Chondrocyte (in vitro differentiated cells): ENCODE measurements at regions not wholly inside any gene's neighbourhood (a gene's known extent, or its start where the extent isn't known, plus 50 kb on each side); places are given as distances from the start of the nearest gene placed in this dataset.

Experiments
- DNase-seq: peaks from one replicate; pipeline ENCODE4 v3.0.0; 2021; ENCODE audit warnings: mixed read lengths, low spot score
- H3K27ac Mint-ChIP-seq: one replicate; pipeline ENCODE4 v1.8.0; 2021; ENCODE audit warnings: mild to moderate bottlenecking, moderate library complexity, mixed read lengths; ENCODE audit not compliant: unreplicated experiment
- H3K27me3 Mint-ChIP-seq: 2 replicates; pipeline ENCODE4 v1.8.0; 2021; ENCODE audit warnings: low read depth, mixed read lengths
- H3K36me3 Mint-ChIP-seq: 2 replicates; pipeline ENCODE4 v1.8.0; 2021; ENCODE audit warnings: low read depth, mixed read lengths
- H3K4me1 Mint-ChIP-seq: 2 replicates; pipeline ENCODE4 v1.8.0; 2021; ENCODE audit warnings: low read depth, mild to moderate bottlenecking, mixed read lengths
- H3K4me3 Mint-ChIP-seq: one replicate; pipeline ENCODE4 v1.8.0; 2021; ENCODE audit warnings: mild to moderate bottlenecking, moderate library complexity, mixed read lengths; ENCODE audit not compliant: unreplicated experiment
- H3K9me3 Mint-ChIP-seq: 2 replicates; pipeline ENCODE4 v1.8.0; 2021; ENCODE audit warnings: low read depth, mixed read lengths
- TF ChIP-seq, protein P1 (sequence below): fragments of 200-600 bp; sonication (generic); IDR thresholded peaks from 2 replicates; pipeline ENCODE4 v1.5.0; 2021; ENCODE audit warnings: antibody characterized with exemption, mild to moderate bottlenecking, moderate library complexity

DNA sequence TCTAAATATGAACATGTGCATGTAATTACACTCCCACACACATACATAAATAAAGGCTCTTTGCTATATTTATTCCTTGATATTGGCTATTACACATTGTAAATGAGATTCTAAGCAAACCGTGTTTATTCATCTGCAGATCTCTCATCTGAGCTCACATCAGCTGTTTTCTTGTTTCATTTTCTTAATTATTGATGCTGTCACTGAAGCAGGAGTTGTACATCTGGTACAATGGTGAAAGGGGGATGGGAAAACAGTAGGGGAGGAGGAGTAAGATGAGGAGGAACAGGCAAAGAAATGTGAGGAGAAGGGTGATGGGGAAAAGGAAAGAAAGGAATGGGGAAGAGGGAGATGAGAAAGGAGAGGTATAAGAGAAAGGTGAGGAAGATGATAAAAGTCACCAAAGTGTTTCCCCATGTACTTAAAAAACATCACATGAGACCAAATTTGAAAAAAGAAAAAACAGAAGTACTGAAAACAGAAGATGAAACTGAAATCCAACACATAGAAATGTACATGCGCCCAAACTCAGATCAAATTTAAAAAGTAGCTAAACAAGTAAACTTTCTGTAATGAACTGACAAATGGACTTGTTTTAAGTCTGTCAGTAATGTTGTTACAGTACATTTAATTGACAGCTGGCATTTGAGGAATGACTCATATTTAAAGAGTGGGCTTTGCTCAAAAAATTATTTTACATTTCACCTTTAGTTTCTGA lies 472.2 kb downstream of the ARL4A start:
- Mint-ChIP-seq H3K9me3 (no peaks in the 10 kb centered on the region), H3K36me3 (no peaks in the 10 kb centered on the region), H3K4me1 (no peaks in the 10 kb centered on the region), H3K27ac (no peak overlapping the region), H3K4me3 (no peak overlapping the region), H3K27me3 (no peaks in the 10 kb centered on the region)
- TF ChIP-seq, protein P1, sequence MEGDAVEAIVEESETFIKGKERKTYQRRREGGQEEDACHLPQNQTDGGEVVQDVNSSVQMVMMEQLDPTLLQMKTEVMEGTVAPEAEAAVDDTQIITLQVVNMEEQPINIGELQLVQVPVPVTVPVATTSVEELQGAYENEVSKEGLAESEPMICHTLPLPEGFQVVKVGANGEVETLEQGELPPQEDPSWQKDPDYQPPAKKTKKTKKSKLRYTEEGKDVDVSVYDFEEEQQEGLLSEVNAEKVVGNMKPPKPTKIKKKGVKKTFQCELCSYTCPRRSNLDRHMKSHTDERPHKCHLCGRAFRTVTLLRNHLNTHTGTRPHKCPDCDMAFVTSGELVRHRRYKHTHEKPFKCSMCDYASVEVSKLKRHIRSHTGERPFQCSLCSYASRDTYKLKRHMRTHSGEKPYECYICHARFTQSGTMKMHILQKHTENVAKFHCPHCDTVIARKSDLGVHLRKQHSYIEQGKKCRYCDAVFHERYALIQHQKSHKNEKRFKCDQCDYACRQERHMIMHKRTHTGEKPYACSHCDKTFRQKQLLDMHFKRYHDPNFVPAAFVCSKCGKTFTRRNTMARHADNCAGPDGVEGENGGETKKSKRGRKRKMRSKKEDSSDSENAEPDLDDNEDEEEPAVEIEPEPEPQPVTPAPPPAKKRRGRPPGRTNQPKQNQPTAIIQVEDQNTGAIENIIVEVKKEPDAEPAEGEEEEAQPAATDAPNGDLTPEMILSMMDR: no peak
- no peak for DNase-seq

GRCh38 chr7:13161125-13161524 lies 473.7 kb downstream of the ARL4A start:
- Mint-ChIP-seq H3K4me3 (no peak overlapping the region), H3K27me3 (no peaks in the 10 kb centered on the region), H3K27ac (no peak overlapping the region), H3K9me3 (no peaks in the 10 kb centered on the region), H3K4me1 (no peaks in the 10 kb centered on the region), H3K36me3 (no peaks in the 10 kb centered on the region)
- TF ChIP-seq, protein P1: no peak
- DNase-seq: no peak

DNA sequence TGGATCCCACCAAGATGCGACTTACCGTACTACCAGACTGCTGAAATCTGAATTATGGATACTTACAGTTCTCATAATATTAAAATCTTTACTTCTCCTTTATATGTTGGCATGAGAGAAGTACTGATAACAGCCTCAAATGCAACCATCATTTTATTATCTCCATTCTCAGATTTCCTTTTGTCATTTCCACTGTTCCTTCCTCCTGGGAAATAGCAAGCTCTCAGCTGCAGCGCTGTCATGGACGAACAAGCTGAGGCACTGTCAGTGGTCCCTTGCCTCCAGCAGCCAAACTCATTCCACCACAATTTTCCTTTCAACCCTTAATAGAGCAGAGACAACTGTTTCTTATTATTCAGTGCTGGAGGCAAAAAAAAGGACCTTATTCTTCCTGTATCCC lies 478.4 kb downstream of the ARL4A start:
- Mint-ChIP-seq H3K27ac (no peak overlapping the region), H3K4me3 (no peak overlapping the region), H3K4me1 (no peaks in the 10 kb centered on the region), H3K36me3 (no peaks in the 10 kb centered on the region), H3K9me3 (no peaks in the 10 kb centered on the region), H3K27me3 (no peaks in the 10 kb centered on the region)
- DNase-seq: no peak
- TF ChIP-seq, protein P1: no peak

DNA sequence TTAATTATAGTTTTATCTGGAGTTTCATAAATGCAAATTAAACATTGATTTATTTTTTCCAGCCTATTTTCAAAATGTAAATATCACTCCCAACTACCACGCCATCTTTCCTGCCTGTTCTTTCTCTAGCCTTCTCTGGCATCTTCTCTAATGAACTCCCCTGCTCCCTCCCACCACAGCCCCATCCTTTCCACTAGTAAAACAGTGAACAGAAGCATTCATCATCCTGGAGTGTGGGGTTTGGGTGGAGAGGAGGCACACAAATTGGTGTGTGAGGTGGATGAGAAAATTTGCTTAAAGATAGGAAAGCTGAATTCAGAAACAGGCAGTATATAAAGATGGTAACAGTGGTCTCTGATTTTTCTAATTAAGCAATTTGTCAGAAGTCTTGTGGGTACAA lies 479.4 kb downstream of the ARL4A start:
- Mint-ChIP-seq H3K27me3 (no peaks in the 10 kb centered on the region), H3K36me3 (no peaks in the 10 kb centered on the region), H3K27ac (no peak overlapping the region), H3K9me3 (no peaks in the 10 kb centered on the region), H3K4me3 (no peak overlapping the region), H3K4me1 (no peaks in the 10 kb centered on the region)
- DNase-seq: no peak
- TF ChIP-seq, protein P1: no peak

- no peaks in the 10 kb centered on the region for H3K4me1 Mint-ChIP-seq
- no peaks in the 10 kb centered on the region for H3K9me3 Mint-ChIP-seq
- no peak overlapping the region for H3K27ac Mint-ChIP-seq
- H3K4me3 Mint-ChIP-seq: no peak overlapping the region
- no peak for DNase-seq
- TF ChIP-seq, protein P1: no peak
- H3K36me3 Mint-ChIP-seq: no peaks in the 10 kb centered on the region
- H3K27me3 Mint-ChIP-seq: no peaks in the 10 kb centered on the region
Observed at GRCh38 chr7:13169356-13169755, 481.9 kb downstream of the ARL4A start.
